Fibroblast of skin of scalp (primary cell): ENCODE measurements at regions not wholly inside any gene's neighbourhood (a gene's known extent, or its start where the extent isn't known, plus 50 kb on each side); places are given as distances from the start of the nearest gene placed in this dataset.

Experiments
- DNase-seq: peaks from one replicate; pipeline ENCODE4 v3.0.0-alpha.2; 2013

GRCh38 chr2:200138391-200139124 lies 167.9 kb upstream of the SPATS2L start:
- peak; percentile 79 for DNase-seq

GRCh38 chr2:200144571-200144970 lies 161.9 kb upstream of the SPATS2L start:
- DNase-seq = no peak

GRCh38 chr2:200146501-200146900 lies 160.0 kb upstream of the SPATS2L start:
- no peak for DNase-seq

GRCh38 chr2:200147371-200147770 lies 159.1 kb upstream of the SPATS2L start:
- no peak for DNase-seq

GRCh38 chr2:200148366-200148765 lies 158.1 kb upstream of the SPATS2L start:
- peak; percentile 51 for DNase-seq

GRCh38 chr2:200150411-200151086 lies 155.9 kb upstream of the SPATS2L start:
- no peak for DNase-seq

GRCh38 chr2:200155652-200156051 lies 150.8 kb upstream of the SPATS2L start:
- DNase-seq = no peak

GRCh38 chr2:200156166-200156835 lies 150.2 kb upstream of the SPATS2L start:
- DNase-seq = peak; percentile 83

GRCh38 chr2:200158647-200159356 lies 147.7 kb upstream of the SPATS2L start:
- peak; percentile 36 for DNase-seq

- peak; percentile 33 for DNase-seq
Measured at GRCh38 chr2:200159357-200159707, 147.2 kb upstream of the SPATS2L start.

- DNase-seq = peak; percentile 33
Measured at GRCh38 chr2:200159829-200160781, 146.4 kb upstream of the SPATS2L start.

- DNase-seq = no peak
Measured at GRCh38 chr2:200161458-200161857, 145.0 kb upstream of the SPATS2L start.

- no peak for DNase-seq
Measured at GRCh38 chr2:200165687-200166086, 140.8 kb upstream of the SPATS2L start.

GRCh38 chr2:200168641-200169555 lies 137.6 kb upstream of the SPATS2L start:
- DNase-seq = peak; percentile 62

GRCh38 chr2:200170221-200170620 lies 136.3 kb upstream of the SPATS2L start:
- no peak for DNase-seq

GRCh38 chr2:200171731-200172482 lies 134.6 kb upstream of the SPATS2L start:
- DNase-seq = peak; percentile 40

- DNase-seq = peak; percentile 49
Measured at GRCh38 chr2:200172521-200172920, 134.0 kb upstream of the SPATS2L start.

- DNase-seq = peak; percentile 90
Measured at GRCh38 chr2:200172944-200173581, 133.4 kb upstream of the SPATS2L start.

- DNase-seq = no peak
Measured at GRCh38 chr2:200173691-200174090, 132.8 kb upstream of the SPATS2L start.
